ENCODE measurements at regions not wholly inside any gene's neighbourhood (a gene's known extent, or its start where the extent isn't known, plus 50 kb on each side); places are given as distances from the start of the nearest gene placed in this dataset.

- WGBS, 2 donors: 65 to 74% methylated on average over 6 of the region's 6 CpGs
- H3K9me3 ChIP-seq: peaks cover 0 to 8% (median 0%) of the 10 kb centered on the region in 11 donors
Measured at GRCh38 chr4:189071241-189071640, 869.4 kb upstream of the FRG1 start.

GRCh38 chr4:189073739-189074138 is 866.9 kb upstream of the FRG1 start:
- no peaks in the 10 kb centered on the region for H3K36me3 ChIP-seq
- ATAC-seq (no peak), DNase-seq (no peak)
- no peaks in the 10 kb centered on the region for H3K4me1 ChIP-seq
- TF ChIP-seq, protein P1, sequence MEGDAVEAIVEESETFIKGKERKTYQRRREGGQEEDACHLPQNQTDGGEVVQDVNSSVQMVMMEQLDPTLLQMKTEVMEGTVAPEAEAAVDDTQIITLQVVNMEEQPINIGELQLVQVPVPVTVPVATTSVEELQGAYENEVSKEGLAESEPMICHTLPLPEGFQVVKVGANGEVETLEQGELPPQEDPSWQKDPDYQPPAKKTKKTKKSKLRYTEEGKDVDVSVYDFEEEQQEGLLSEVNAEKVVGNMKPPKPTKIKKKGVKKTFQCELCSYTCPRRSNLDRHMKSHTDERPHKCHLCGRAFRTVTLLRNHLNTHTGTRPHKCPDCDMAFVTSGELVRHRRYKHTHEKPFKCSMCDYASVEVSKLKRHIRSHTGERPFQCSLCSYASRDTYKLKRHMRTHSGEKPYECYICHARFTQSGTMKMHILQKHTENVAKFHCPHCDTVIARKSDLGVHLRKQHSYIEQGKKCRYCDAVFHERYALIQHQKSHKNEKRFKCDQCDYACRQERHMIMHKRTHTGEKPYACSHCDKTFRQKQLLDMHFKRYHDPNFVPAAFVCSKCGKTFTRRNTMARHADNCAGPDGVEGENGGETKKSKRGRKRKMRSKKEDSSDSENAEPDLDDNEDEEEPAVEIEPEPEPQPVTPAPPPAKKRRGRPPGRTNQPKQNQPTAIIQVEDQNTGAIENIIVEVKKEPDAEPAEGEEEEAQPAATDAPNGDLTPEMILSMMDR (IDR thresholded peaks at IDR 0.05): no peak
- no peak overlapping the region for H3K4me3 ChIP-seq
- no peak overlapping the region for H3K27ac ChIP-seq
- intact Hi-C loops (cut with DNase I): no loop called here
- H3K9me3 ChIP-seq: peaks cover 0 to 9% (median 0%) of the 10 kb centered on the region in 11 donors
- H3K27me3 ChIP-seq: peaks cover 0 to 8% (median 0%) of the 10 kb centered on the region in 7 donors
- WGBS, 2 donors: 34 to 43% methylated on average over 6 of the region's 6 CpGs

More at GRCh38 chr4:189071241-189071640, 869.4 kb upstream of the FRG1 start:
- DNase-seq (no peak), ATAC-seq (no peak)
- intact Hi-C loops (cut with DNase I): no loop called here
- Histone ChIP-seq H3K4me3 (no peak overlapping the region), H3K27ac (no peak overlapping the region), H3K4me1 (no peaks in the 10 kb centered on the region), H3K36me3 (no peaks in the 10 kb centered on the region), H3K27me3 (peaks cover 0 to 8% (median 0%) of the 10 kb centered on the region in 7 donors)
- TF ChIP-seq, protein P1 (IDR thresholded peaks at IDR 0.05): no peak

DNA sequence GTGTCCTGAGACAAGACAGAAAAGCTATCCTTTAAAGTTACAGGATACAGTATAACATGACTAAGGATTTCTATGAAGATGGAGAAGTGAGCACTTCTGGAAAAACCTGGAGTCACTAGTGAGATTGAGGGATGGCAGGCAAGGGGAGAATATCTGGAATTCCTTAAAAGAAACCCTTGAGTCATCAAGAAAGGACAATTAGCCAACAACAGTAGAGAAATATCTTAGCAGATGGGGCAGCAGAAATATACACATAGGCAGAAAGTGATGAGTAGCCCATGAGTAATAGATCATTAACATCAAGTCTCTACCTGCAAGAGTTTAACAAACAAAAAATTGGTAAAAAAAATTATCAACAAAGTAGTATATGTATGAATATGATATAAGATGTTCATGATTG is 858.8 kb upstream of the FRG1 start:
- Histone ChIP-seq H3K27ac (no peak overlapping the region), H3K9me3 (peaks cover 0 to 5% (median 0%) of the 10 kb centered on the region in 11 donors), H3K27me3 (no peaks in the 10 kb centered on the region), H3K4me1 (no peaks in the 10 kb centered on the region), H3K4me3 (no peak overlapping the region), H3K36me3 (no peaks in the 10 kb centered on the region)
- ATAC-seq: no peak
- intact Hi-C loops (cut with DNase I): no loop called here
- TF ChIP-seq, protein P1 (IDR thresholded peaks at IDR 0.05): no peak
- no peak for DNase-seq

DNA sequence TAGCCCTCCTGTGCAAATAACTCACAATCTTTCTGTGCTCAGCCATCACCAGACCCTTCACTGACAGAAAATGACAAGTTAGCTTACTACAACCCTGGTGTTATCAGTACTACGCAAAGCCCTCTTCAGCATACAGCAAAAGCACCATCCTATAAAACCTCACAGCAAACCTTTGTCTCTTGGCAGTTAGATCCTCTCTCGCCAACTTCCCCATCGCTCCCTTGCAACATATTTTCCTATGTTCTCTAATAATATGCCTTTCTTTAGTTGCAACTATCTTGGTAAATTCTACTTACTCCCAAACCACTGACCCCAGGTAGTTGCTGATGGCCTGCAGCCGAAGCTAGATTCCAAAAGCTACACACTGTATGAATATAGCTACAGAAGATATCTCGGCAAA is 856.9 kb upstream of the FRG1 start:
- Histone ChIP-seq H3K9me3 (peaks cover 0 to 5% (median 0%) of the 10 kb centered on the region in 11 donors), H3K27ac (no peak overlapping the region), H3K27me3 (no peaks in the 10 kb centered on the region), H3K4me1 (no peaks in the 10 kb centered on the region), H3K36me3 (no peaks in the 10 kb centered on the region), H3K4me3 (no peak overlapping the region)
- ATAC-seq: no peak
- 75 to 83% methylated on average over 5 of the region's 5 CpGs for WGBS, 2 donors
- TF ChIP-seq, protein P1 (IDR thresholded peaks at IDR 0.05): no peak
- intact Hi-C loops (cut with DNase I): no loop called here
- DNase-seq: no peak
